ENCODE measurements at regions not wholly inside any gene's neighbourhood (a gene's known extent, or its start where the extent isn't known, plus 50 kb on each side); places are given as distances from the start of the nearest gene placed in this dataset.

- H3K36me3 ChIP-seq (ENCODE audit: control insufficient read depth in 4 of 4, insufficient read depth in 4 of 4, low read length in 4 of 4), result no peaks in the 10 kb centered on the region
- no peak overlapping the region for H3K9ac ChIP-seq (ENCODE audit: insufficient read depth in 1 of 2, low read length in 2 of 2)
- no peaks in the 10 kb centered on the region for H3K4me1 ChIP-seq (ENCODE audit: control insufficient read depth in 5 of 5, insufficient read depth in 5 of 5, low read length in 5 of 5)
- no peak overlapping the region for H3K27ac ChIP-seq (ENCODE audit: low read depth in 1 of 2, low read length in 1 of 2)
- no peak for TF ChIP-seq CTCF (IDR thresholded peaks at IDR 0.05; ENCODE audit: control extremely low read depth, extremely low read depth)
- WGBS, 2 donors, result 79 to 90% methylated on average over 1 of the region's 1 CpG
- H3K4me3 ChIP-seq, result no peak overlapping the region
- H3K27me3 ChIP-seq (ENCODE audit: control insufficient read depth in 3 of 3, insufficient read depth in 3 of 3, low read length in 2 of 3), result peaks cover 0 to 3% (median 0%) of the 10 kb centered on the region in 3 donors
- H3K9me3 ChIP-seq (ENCODE audit: control insufficient read depth in 4 of 4, insufficient read depth in 3 of 4, low read length in 3 of 4), result no peaks in the 10 kb centered on the region
- ATAC-seq (ENCODE audit: insufficient read depth, low FRiP score) (no peak), DNase-seq (no peak)
Measured at GRCh38 chr6:56887086-56887485, 67.8 kb upstream of the BEND6 start.

- ATAC-seq (ENCODE audit: insufficient read depth, low FRiP score) (no peak), DNase-seq (no peak)
- Histone ChIP-seq H3K9me3 (ENCODE audit: control insufficient read depth in 4 of 4, insufficient read depth in 3 of 4, low read length in 3 of 4) (no peaks in the 10 kb centered on the region), H3K27ac (ENCODE audit: low read depth in 1 of 2, low read length in 1 of 2) (no peak overlapping the region), H3K27me3 (ENCODE audit: control insufficient read depth in 3 of 3, insufficient read depth in 3 of 3, low read length in 2 of 3) (no peaks in the 10 kb centered on the region), H3K9ac (ENCODE audit: insufficient read depth in 1 of 2, low read length in 2 of 2) (no peak overlapping the region), H3K4me3 (no peak overlapping the region), H3K4me1 (ENCODE audit: control insufficient read depth in 5 of 5, insufficient read depth in 5 of 5, low read length in 5 of 5) (no peaks in the 10 kb centered on the region), H3K36me3 (ENCODE audit: control insufficient read depth in 4 of 4, insufficient read depth in 4 of 4, low read length in 4 of 4) (no peaks in the 10 kb centered on the region)
- no peak for TF ChIP-seq CTCF (IDR thresholded peaks at IDR 0.05; ENCODE audit: control extremely low read depth, extremely low read depth)
- WGBS, 2 donors, result 86 to 88% methylated on average over 2 of the region's 2 CpGs
Measured at GRCh38 chr6:56877922-56878321, 77.0 kb upstream of the BEND6 start.

GRCh38 chr6:56875961-56876360, 78.9 kb upstream of the BEND6 start:
- Histone ChIP-seq H3K9ac (ENCODE audit: insufficient read depth in 1 of 2, low read length in 2 of 2) (no peak overlapping the region), H3K4me3 (no peak overlapping the region), H3K27ac (ENCODE audit: low read depth in 1 of 2, low read length in 1 of 2) (no peak overlapping the region), H3K36me3 (ENCODE audit: control insufficient read depth in 4 of 4, insufficient read depth in 4 of 4, low read length in 4 of 4) (no peaks in the 10 kb centered on the region), H3K4me1 (ENCODE audit: control insufficient read depth in 5 of 5, insufficient read depth in 5 of 5, low read length in 5 of 5) (no peaks in the 10 kb centered on the region), H3K9me3 (ENCODE audit: control insufficient read depth in 4 of 4, insufficient read depth in 3 of 4, low read length in 3 of 4) (no peaks in the 10 kb centered on the region), H3K27me3 (ENCODE audit: control insufficient read depth in 3 of 3, insufficient read depth in 3 of 3, low read length in 2 of 3) (no peaks in the 10 kb centered on the region)
- 91 to 95% methylated on average over 5 of the region's 5 CpGs for WGBS, 2 donors
- ATAC-seq (ENCODE audit: insufficient read depth, low FRiP score) (no peak), DNase-seq (no peak)
- no peak for TF ChIP-seq CTCF (IDR thresholded peaks at IDR 0.05; ENCODE audit: control extremely low read depth, extremely low read depth)

- Histone ChIP-seq H3K9ac (ENCODE audit: insufficient read depth in 1 of 2, low read length in 2 of 2) (no peak overlapping the region), H3K27ac (ENCODE audit: low read depth in 1 of 2, low read length in 1 of 2) (no peak overlapping the region), H3K27me3 (ENCODE audit: control insufficient read depth in 3 of 3, insufficient read depth in 3 of 3, low read length in 2 of 3) (no peaks in the 10 kb centered on the region), H3K36me3 (ENCODE audit: control insufficient read depth in 4 of 4, insufficient read depth in 4 of 4, low read length in 4 of 4) (no peaks in the 10 kb centered on the region), H3K4me1 (ENCODE audit: control insufficient read depth in 5 of 5, insufficient read depth in 5 of 5, low read length in 5 of 5) (no peaks in the 10 kb centered on the region), H3K9me3 (ENCODE audit: control insufficient read depth in 4 of 4, insufficient read depth in 3 of 4, low read length in 3 of 4) (no peaks in the 10 kb centered on the region), H3K4me3 (no peak overlapping the region)
- DNase-seq, result no peak
- 93 to 94% methylated on average over 1 of the region's 1 CpG for WGBS, 2 donors
- TF ChIP-seq CTCF (IDR thresholded peaks at IDR 0.05; ENCODE audit: control extremely low read depth, extremely low read depth), result no peak
- ATAC-seq (ENCODE audit: insufficient read depth, low FRiP score), result no peak
Measured at GRCh38 chr6:56875523-56875922, 79.4 kb upstream of the BEND6 start.
